Parathyroid adenoma (tissue), 2 donors: ENCODE measurements at regions not wholly inside any gene's neighbourhood (a gene's known extent, or its start where the extent isn't known, plus 50 kb on each side); places are given as distances from the start of the nearest gene placed in this dataset.

ENCODE experiments used
- H2AFZ ChIP-seq: fragments of 300-600 bp; sonication (generic); one replicate; pipeline ENCODE4 v1.7.0; 2017; ENCODE audit warnings: antibody characterized with exemption, mild to moderate bottlenecking
- H3K27ac ChIP-seq: fragments of 300-600 bp; sonication (generic); one replicate; pipeline ENCODE4 v1.7.0; 2017
- H3K27me3 ChIP-seq: fragments of 300-600 bp; sonication (generic); one replicate; pipeline ENCODE4 v1.7.0; 2017; ENCODE audit warnings: low read length; ENCODE audit not compliant: control insufficient read depth, insufficient read depth
- H3K36me3 ChIP-seq: fragments of 300-600 bp; sonication (generic); one replicate; pipeline ENCODE4 v1.7.0; 2017; ENCODE audit warnings: low read length; ENCODE audit not compliant: control insufficient read depth, insufficient read depth
- H3K4me1 ChIP-seq: fragments of 300-600 bp; sonication (generic); one replicate; pipeline ENCODE4 v1.7.0; 2017; ENCODE audit warnings: control low read depth
- H3K4me2 ChIP-seq: fragments of 300-600 bp; sonication (generic); one replicate; pipeline ENCODE4 v1.7.0; 2017; ENCODE audit warnings: low read length
- H3K4me3 ChIP-seq: fragments of 300-600 bp; sonication (generic); one replicate; pipeline ENCODE4 v1.7.0; 2017; ENCODE audit warnings: low read depth, low read length
- H3K79me2 ChIP-seq: fragments of 300-600 bp; sonication (generic); one replicate; pipeline ENCODE4 v1.7.0; 2017; ENCODE audit warnings: control low read depth
- H3K9ac ChIP-seq: fragments of 300-600 bp; sonication (generic); one replicate; pipeline ENCODE4 v1.7.0; 2017; ENCODE audit warnings: mild to moderate bottlenecking
- H3K9me3 ChIP-seq: fragments of 300-600 bp; sonication (generic); one replicate; pipeline ENCODE4 v1.7.0; 2017; ENCODE audit warnings: low read length; ENCODE audit not compliant: control insufficient read depth
- CTCF ChIP-seq: fragments of 300-600 bp; sonication (generic); IDR thresholded peaks from one replicate; pipeline ENCODE4 v1.7.0; 2017; ENCODE audit warnings: antibody characterized with exemption, mild to moderate bottlenecking
- donor health status: primary hyperparathyroidism.

GRCh38 chr19:57010541-57010940 lies 109.2 kb upstream of the USP29 start:
- H3K9me3 ChIP-seq, result no peaks in the 10 kb centered on the region
- H2AFZ ChIP-seq, result no peak overlapping the region
- TF ChIP-seq CTCF, result no peak
- no peak overlapping the region for H3K4me2 ChIP-seq
- H3K27me3 ChIP-seq, result no peaks in the 10 kb centered on the region
- H3K4me1 ChIP-seq, result no peaks in the 10 kb centered on the region
- no peaks in the 10 kb centered on the region for H3K36me3 ChIP-seq
- H3K9ac ChIP-seq, result no peak overlapping the region
- no peak overlapping the region for H3K4me3 ChIP-seq
- no peak overlapping the region for H3K27ac ChIP-seq
- H3K79me2 ChIP-seq, result no peaks in the 10 kb centered on the region

- no peak overlapping the region for H3K9ac ChIP-seq
- no peak overlapping the region for H3K27ac ChIP-seq
- no peak overlapping the region for H3K4me2 ChIP-seq
- no peaks in the 10 kb centered on the region for H3K4me1 ChIP-seq
- H3K27me3 ChIP-seq, result no peaks in the 10 kb centered on the region
- no peak overlapping the region for H2AFZ ChIP-seq
- no peak overlapping the region for H3K4me3 ChIP-seq
- no peak for TF ChIP-seq CTCF
- no peaks in the 10 kb centered on the region for H3K79me2 ChIP-seq
- no peaks in the 10 kb centered on the region for H3K36me3 ChIP-seq
- no peaks in the 10 kb centered on the region for H3K9me3 ChIP-seq
These were observed 103.7 kb upstream of the USP29 start for GRCh38 chr19:57016076-57016475.

GRCh38 chr19:57016491-57016890 lies 103.3 kb upstream of the USP29 start:
- H3K79me2 ChIP-seq, result no peaks in the 10 kb centered on the region
- H3K4me2 ChIP-seq, result no peak overlapping the region
- H3K27me3 ChIP-seq, result no peaks in the 10 kb centered on the region
- no peaks in the 10 kb centered on the region for H3K4me1 ChIP-seq
- H3K4me3 ChIP-seq, result no peak overlapping the region
- no peak overlapping the region for H3K27ac ChIP-seq
- no peak overlapping the region for H3K9ac ChIP-seq
- H3K9me3 ChIP-seq, result no peaks in the 10 kb centered on the region
- no peaks in the 10 kb centered on the region for H3K36me3 ChIP-seq
- H2AFZ ChIP-seq, result no peak overlapping the region
- no peak for TF ChIP-seq CTCF

GRCh38 chr19:57025491-57025890 lies 94.3 kb upstream of the USP29 start:
- H3K9me3 ChIP-seq, result no peaks in the 10 kb centered on the region

More at GRCh38 chr19:57025491-57025890, 94.3 kb upstream of the USP29 start:
- no peaks in the 10 kb centered on the region for H3K4me1 ChIP-seq
- H3K9ac ChIP-seq, result no peak overlapping the region
- no peak overlapping the region for H3K4me2 ChIP-seq
- no peak overlapping the region for H3K27ac ChIP-seq
- no peak overlapping the region for H2AFZ ChIP-seq
- no peak overlapping the region for H3K4me3 ChIP-seq
- no peaks in the 10 kb centered on the region for H3K27me3 ChIP-seq
- TF ChIP-seq CTCF, result no peak
- H3K79me2 ChIP-seq, result no peaks in the 10 kb centered on the region
- no peaks in the 10 kb centered on the region for H3K36me3 ChIP-seq
